IMR-90 (cell line): ENCODE measurements at regions not wholly inside any gene's neighbourhood (a gene's known extent, or its start where the extent isn't known, plus 50 kb on each side); places are given as distances from the start of the nearest gene placed in this dataset.
A peak's percentile ranks its signal among the peaks of the same experiment; 100 is the strongest.

Source experiments
- BHLHE40 ChIP-seq: fragments of 150-350 bp; IDR thresholded peaks from 2 replicates; pipeline ENCODE4 v1.6.1; 2016; ENCODE audit warnings: mild to moderate bottlenecking, low read depth, low read length
- CEBPB ChIP-seq: IDR thresholded peaks from 2 replicates; pipeline ENCODE4 v1.6.1; 2012; ENCODE audit warnings: low read depth, low read length, improper control_type of control experiment
- FOS ChIP-seq: fragments of 150-350 bp; IDR thresholded peaks from 2 replicates; pipeline ENCODE4 v1.6.1; 2016; ENCODE audit warnings: low read depth, low read length
- MAFK ChIP-seq: IDR thresholded peaks from 2 replicates; pipeline ENCODE4 v1.6.1; 2012; ENCODE audit warnings: low read depth, low read length, improper control_type of control experiment
- MAZ ChIP-seq: IDR thresholded peaks from 2 replicates; pipeline ENCODE4 v1.6.1; 2012; ENCODE audit warnings: low read depth, mild to moderate bottlenecking, low read length, improper control_type of control experiment, moderate library complexity, borderline replicate concordance
- MXI1 ChIP-seq: IDR thresholded peaks from 2 replicates; pipeline ENCODE4 v1.6.1; 2012; ENCODE audit warnings: low read depth, mild to moderate bottlenecking, low read length, moderate library complexity, borderline replicate concordance
- POLR2A ChIP-seq: IDR thresholded peaks from 2 replicates; pipeline ENCODE4 v1.6.1; 2012; ENCODE audit warnings: mild to moderate bottlenecking, low read depth, low read length
- RAD21 ChIP-seq: IDR thresholded peaks from 2 replicates; pipeline ENCODE4 v1.6.1; 2012; ENCODE audit warnings: low read length, improper control_type of control experiment
- RCOR1 ChIP-seq: IDR thresholded peaks from 2 replicates; pipeline ENCODE4 v1.6.1; 2012; ENCODE audit warnings: mild to moderate bottlenecking, low read length, improper control_type of control experiment; ENCODE audit not compliant: insufficient replicate concordance
- RFX5 ChIP-seq: IDR thresholded peaks from 2 replicates; pipeline ENCODE4 v1.8.0; 2012; ENCODE audit warnings: low read depth, mild to moderate bottlenecking, low read length, moderate library complexity
- SMC3 ChIP-seq: fragments of 150-350 bp; IDR thresholded peaks from 2 replicates; pipeline ENCODE4 v1.6.1; 2016; ENCODE audit warnings: low read depth, mild to moderate bottlenecking, antibody characterized with exemption, low read length, moderate library complexity
- TF ChIP-seq, protein P1 (sequence below): conservative IDR thresholded peaks from 2 replicates; pipeline ENCODE4 v1.5.1; 2012; ENCODE audit warnings: mild to moderate bottlenecking, low read depth, low read length, improper control_type of control experiment
- TF ChIP-seq, protein P2 (sequence below): fragments of 150-350 bp; IDR thresholded peaks from 2 replicates; pipeline ENCODE4 v1.6.1; 2017; ENCODE audit warnings: mild to moderate bottlenecking, antibody characterized with exemption, low read length, low read depth

- TF ChIP-seq, protein P1, sequence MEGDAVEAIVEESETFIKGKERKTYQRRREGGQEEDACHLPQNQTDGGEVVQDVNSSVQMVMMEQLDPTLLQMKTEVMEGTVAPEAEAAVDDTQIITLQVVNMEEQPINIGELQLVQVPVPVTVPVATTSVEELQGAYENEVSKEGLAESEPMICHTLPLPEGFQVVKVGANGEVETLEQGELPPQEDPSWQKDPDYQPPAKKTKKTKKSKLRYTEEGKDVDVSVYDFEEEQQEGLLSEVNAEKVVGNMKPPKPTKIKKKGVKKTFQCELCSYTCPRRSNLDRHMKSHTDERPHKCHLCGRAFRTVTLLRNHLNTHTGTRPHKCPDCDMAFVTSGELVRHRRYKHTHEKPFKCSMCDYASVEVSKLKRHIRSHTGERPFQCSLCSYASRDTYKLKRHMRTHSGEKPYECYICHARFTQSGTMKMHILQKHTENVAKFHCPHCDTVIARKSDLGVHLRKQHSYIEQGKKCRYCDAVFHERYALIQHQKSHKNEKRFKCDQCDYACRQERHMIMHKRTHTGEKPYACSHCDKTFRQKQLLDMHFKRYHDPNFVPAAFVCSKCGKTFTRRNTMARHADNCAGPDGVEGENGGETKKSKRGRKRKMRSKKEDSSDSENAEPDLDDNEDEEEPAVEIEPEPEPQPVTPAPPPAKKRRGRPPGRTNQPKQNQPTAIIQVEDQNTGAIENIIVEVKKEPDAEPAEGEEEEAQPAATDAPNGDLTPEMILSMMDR = no peak
- peak; percentile 45; the same call in 1 of the 2 replicates for TF ChIP-seq FOS
- no peak for TF ChIP-seq RAD21
- TF ChIP-seq MXI1 = no peak
- no peak for TF ChIP-seq MAFK
- TF ChIP-seq BHLHE40 = peak; percentile 40; the same call in 1 of the 2 replicates
- TF ChIP-seq RFX5 = no peak
- peak; percentile 17; the same call in 1 of the 2 replicates for TF ChIP-seq CEBPB
- TF ChIP-seq POLR2A = no peak
- TF ChIP-seq, protein P2, sequence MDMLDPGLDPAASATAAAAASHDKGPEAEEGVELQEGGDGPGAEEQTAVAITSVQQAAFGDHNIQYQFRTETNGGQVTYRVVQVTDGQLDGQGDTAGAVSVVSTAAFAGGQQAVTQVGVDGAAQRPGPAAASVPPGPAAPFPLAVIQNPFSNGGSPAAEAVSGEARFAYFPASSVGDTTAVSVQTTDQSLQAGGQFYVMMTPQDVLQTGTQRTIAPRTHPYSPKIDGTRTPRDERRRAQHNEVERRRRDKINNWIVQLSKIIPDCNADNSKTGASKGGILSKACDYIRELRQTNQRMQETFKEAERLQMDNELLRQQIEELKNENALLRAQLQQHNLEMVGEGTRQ = no peak
- no peak for TF ChIP-seq MAZ
- TF ChIP-seq RCOR1 = no peak
- TF ChIP-seq SMC3 = no peak
Observed at GRCh38 chr10:29949411-29950011, 109.9 kb downstream of the JCAD start.
